ENCODE measurements at regions not wholly inside any gene's neighbourhood (a gene's known extent, or its start where the extent isn't known, plus 50 kb on each side); places are given as distances from the start of the nearest gene placed in this dataset.

DNA sequence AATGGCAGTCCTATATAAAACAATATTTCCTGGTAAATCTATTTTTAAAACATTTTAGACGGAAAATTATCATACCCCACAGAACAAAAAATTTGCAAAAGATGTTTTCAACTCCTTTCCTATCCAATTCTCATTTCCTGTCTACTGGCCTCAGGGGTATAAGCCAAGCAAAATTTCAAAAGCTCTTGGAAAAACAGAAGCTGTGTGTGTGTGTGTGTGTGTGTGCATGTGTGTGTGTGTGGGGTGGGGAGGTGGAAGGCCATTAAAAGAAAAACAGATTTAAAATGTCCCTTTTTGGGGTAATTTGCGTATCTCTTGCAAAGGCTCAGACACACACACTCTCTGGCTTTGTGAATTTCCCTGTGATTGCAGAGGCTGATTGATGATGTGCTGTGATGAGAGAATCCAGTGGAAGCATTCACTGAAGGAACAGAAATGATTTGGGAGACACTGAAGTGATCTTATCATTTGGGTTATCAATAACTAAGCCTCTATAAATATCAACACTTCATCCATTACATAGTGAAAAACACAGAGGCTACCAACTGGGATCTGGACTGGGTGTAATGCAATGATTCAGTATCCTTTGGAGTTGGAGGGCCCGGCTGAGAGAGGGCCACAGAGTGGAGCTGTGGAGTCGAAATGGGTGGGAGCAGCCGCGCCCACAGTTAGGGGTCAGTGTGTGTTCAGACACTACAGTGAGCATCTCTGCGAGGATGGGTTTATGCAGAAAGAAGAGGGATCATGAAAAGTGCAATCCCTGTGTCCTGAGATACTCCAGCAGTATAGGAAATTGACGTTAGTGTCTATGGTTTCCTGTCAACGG is 106.8 kb upstream of the PREP start:
- no peaks in the 10 kb centered on the region for H3K79me2 ChIP-seq (ENCODE audit: control insufficient read depth, insufficient read depth, low read length, unreplicated experiment)
- no peak overlapping the region for H2AFZ ChIP-seq (ENCODE audit: low read length, unreplicated experiment)
- H3K27me3 ChIP-seq (ENCODE audit: insufficient read depth, low read length) = no peaks in the 10 kb centered on the region
- no peak overlapping the region for H3K27ac ChIP-seq (ENCODE audit: low read depth, low read length)
- no peak overlapping the region for H3K4me3 ChIP-seq (ENCODE audit: low read depth, low read length)
- no peaks in the 10 kb centered on the region for H3K36me3 ChIP-seq (ENCODE audit: insufficient read depth, low read length)
- no peaks in the 10 kb centered on the region for H3K4me1 ChIP-seq (ENCODE audit: control insufficient read depth, insufficient read depth, low read length, unreplicated experiment)

DNA sequence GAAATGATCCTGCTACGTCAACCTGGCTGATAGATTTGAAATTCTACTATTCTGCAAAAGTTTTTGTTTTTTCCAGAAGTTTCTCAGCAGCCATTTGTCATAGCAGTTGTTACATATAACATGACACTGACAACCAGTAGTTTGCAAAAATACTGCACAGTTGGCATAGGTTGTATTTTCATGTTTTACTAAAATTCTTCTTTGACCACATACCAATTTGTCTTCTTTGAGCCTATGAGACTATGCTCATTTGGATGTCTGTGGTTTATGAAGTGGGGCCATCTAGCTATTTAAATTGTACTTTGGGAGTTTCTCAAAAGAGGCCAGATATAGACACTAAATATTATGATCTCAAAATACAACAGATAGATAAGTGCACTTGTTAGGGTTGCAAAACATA is 104.9 kb upstream of the PREP start:
- Histone ChIP-seq H3K27me3 (ENCODE audit: insufficient read depth, low read length) (no peaks in the 10 kb centered on the region), H3K36me3 (ENCODE audit: insufficient read depth, low read length) (no peaks in the 10 kb centered on the region), H3K79me2 (ENCODE audit: control insufficient read depth, insufficient read depth, low read length, unreplicated experiment) (no peaks in the 10 kb centered on the region), H3K4me3 (ENCODE audit: low read depth, low read length) (no peak overlapping the region), H2AFZ (ENCODE audit: low read length, unreplicated experiment) (no peak overlapping the region), H3K27ac (ENCODE audit: low read depth, low read length) (no peak overlapping the region), H3K4me1 (ENCODE audit: control insufficient read depth, insufficient read depth, low read length, unreplicated experiment) (no peaks in the 10 kb centered on the region)

DNA sequence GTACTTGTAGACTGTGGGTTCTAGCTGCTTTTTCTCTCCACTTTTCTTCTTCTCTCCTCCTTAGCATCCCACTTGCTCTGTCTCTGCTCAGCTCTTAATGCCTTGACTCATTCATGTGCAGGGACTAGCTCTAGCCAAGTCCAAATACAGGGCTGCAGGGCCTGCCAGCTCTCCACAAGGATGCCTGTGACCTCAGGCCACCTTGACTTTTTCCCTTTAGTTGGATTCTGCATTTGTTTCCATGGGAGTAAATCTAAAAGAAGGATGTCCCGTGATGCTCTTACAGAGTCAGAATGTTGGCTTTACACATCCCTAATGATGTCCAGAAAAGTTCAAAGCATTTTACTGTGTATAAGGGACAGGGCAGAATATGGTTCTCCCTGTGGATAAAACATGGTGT is 101.8 kb upstream of the PREP start:
- H3K4me1 ChIP-seq (ENCODE audit: control insufficient read depth, insufficient read depth, low read length, unreplicated experiment) = peaks cover 3% of the 10 kb centered on the region
- H3K36me3 ChIP-seq (ENCODE audit: insufficient read depth, low read length) = no peaks in the 10 kb centered on the region
- H3K79me2 ChIP-seq (ENCODE audit: control insufficient read depth, insufficient read depth, low read length, unreplicated experiment) = no peaks in the 10 kb centered on the region
- H3K27ac ChIP-seq (ENCODE audit: low read depth, low read length) = no peak overlapping the region
- H3K27me3 ChIP-seq (ENCODE audit: insufficient read depth, low read length) = no peaks in the 10 kb centered on the region
- no peak overlapping the region for H3K4me3 ChIP-seq (ENCODE audit: low read depth, low read length)
- H2AFZ ChIP-seq (ENCODE audit: low read length, unreplicated experiment) = no peak overlapping the region

DNA sequence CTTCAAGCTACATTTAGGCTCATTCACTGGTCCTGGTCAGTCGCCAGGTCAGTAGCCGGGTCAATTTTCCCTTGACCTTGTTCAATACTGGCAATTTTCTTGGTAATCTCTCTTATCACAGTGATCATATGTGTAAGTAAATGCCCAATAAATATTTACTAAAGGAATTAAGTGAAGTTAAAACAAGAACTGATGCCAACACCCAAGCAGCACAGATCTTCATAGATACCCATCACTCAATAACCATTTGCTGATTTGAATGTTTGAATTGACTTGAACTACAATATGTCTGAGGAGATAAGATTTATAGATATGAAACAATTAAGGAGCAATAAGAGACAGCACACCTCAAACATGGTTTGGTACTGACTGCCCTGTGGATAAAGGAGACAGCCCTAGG is 100.8 kb upstream of the PREP start:
- Histone ChIP-seq H3K4me3 (ENCODE audit: low read depth, low read length) (no peak overlapping the region), H2AFZ (ENCODE audit: low read length, unreplicated experiment) (no peak overlapping the region), H3K36me3 (ENCODE audit: insufficient read depth, low read length) (no peaks in the 10 kb centered on the region), H3K4me1 (ENCODE audit: control insufficient read depth, insufficient read depth, low read length, unreplicated experiment) (peaks cover 4% of the 10 kb centered on the region), H3K27me3 (ENCODE audit: insufficient read depth, low read length) (no peaks in the 10 kb centered on the region), H3K79me2 (ENCODE audit: control insufficient read depth, insufficient read depth, low read length, unreplicated experiment) (no peaks in the 10 kb centered on the region), H3K27ac (ENCODE audit: low read depth, low read length) (no peak overlapping the region)

DNA sequence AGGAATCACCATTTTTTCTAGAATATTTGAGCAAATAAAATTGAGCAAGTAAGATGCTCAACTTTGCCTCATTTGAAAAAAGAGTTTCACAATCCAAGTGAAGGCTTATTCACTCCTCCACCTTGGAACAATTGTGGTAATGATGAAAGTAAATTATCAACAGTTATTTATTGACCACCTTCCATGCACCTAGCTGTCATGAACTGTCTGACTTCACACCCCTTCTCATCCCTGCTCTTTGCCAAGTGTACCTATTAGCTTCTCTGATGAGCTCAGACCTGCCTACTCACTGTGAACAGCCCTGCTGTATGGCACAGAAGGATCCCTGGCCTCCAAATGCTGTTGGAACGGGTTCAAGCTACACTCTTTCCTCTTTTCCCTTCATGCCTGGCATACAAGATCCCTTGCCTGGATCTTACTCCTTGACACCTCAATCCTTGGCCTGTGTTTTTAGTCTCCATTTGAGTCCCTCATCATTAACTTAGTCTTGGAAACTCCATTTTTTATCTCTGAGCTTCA is 99.0 kb upstream of the PREP start:
- peaks cover 4% of the 10 kb centered on the region for H3K4me1 ChIP-seq (ENCODE audit: control insufficient read depth, insufficient read depth, low read length, unreplicated experiment)
- no peak overlapping the region for H3K4me3 ChIP-seq (ENCODE audit: low read depth, low read length)
- H3K27me3 ChIP-seq (ENCODE audit: insufficient read depth, low read length) = no peaks in the 10 kb centered on the region
- H2AFZ ChIP-seq (ENCODE audit: low read length, unreplicated experiment) = no peak overlapping the region
- H3K36me3 ChIP-seq (ENCODE audit: insufficient read depth, low read length) = no peaks in the 10 kb centered on the region
- H3K79me2 ChIP-seq (ENCODE audit: control insufficient read depth, insufficient read depth, low read length, unreplicated experiment) = no peaks in the 10 kb centered on the region
- no peak overlapping the region for H3K27ac ChIP-seq (ENCODE audit: low read depth, low read length)

DNA sequence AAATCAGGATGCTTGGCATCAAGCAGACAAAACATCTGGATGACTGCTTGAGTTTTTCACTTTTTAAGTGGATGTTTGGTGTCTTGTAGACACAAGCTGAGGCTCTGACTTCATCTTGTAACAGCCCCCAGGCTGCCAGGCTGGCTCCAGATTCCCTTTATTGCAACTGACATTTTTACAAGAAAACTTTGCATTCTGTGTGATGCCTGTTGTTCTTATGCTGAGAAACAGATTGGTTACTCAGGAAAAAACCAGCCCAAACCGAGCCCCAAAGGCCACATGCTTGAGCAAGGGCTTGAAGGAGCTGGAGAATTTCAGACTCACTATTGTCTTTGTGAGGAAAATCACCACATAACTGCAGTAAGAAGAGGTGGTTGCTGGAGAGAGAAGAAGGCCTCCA is 98.4 kb upstream of the PREP start:
- Histone ChIP-seq H3K27ac (ENCODE audit: low read depth, low read length) (no peak overlapping the region), H3K27me3 (ENCODE audit: insufficient read depth, low read length) (no peaks in the 10 kb centered on the region), H3K4me3 (ENCODE audit: low read depth, low read length) (no peak overlapping the region), H3K79me2 (ENCODE audit: control insufficient read depth, insufficient read depth, low read length, unreplicated experiment) (no peaks in the 10 kb centered on the region), H3K4me1 (ENCODE audit: control insufficient read depth, insufficient read depth, low read length, unreplicated experiment) (peaks cover 4% of the 10 kb centered on the region), H3K36me3 (ENCODE audit: insufficient read depth, low read length) (no peaks in the 10 kb centered on the region), H2AFZ (ENCODE audit: low read length, unreplicated experiment) (no peak overlapping the region)

DNA sequence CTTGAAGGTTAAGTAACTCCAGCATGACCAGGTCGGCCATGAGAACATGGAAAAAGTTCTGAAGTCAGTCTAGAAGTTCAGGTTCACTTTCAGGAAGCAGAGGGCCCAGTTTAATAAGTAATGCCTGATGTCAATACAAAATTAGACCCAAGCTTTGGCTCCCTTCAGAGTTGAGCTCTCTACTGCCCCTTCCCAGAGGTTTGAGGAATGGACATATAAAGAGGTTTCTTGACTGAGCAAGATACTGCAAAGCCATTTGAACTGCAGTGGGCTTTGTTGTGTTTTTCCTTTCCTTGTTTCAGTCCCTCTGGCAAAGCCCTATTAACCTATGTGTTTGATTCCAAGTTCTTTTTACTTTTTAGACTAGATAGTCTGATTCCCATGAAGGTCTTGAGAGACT is 97.8 kb upstream of the PREP start:
- Histone ChIP-seq H3K4me3 (ENCODE audit: low read depth, low read length) (no peak overlapping the region), H3K79me2 (ENCODE audit: control insufficient read depth, insufficient read depth, low read length, unreplicated experiment) (no peaks in the 10 kb centered on the region), H3K27ac (ENCODE audit: low read depth, low read length) (no peak overlapping the region)

DNA sequence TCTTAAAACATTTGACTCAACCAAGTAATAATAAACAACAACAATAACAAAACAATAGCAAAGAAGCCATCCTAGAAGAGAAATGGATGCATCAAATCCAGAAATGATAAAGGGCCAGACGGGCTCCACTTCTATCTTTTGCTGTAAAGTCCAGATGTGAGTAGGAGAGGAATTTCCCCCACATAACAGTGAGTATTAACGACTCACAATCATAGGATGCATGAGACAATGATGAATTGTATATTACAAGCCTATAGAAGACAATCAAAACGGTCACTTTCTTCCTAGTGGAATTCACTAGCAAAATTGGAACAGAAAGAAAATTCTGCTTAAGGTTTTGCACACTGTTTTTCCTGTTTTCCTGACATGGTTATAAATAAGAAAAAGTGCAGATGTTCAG is 97.0 kb upstream of the PREP start:
- H3K4me1 ChIP-seq (ENCODE audit: control insufficient read depth, insufficient read depth, low read length, unreplicated experiment) = peaks cover 4% of the 10 kb centered on the region
- H3K4me3 ChIP-seq (ENCODE audit: low read depth, low read length) = no peak overlapping the region
- no peak overlapping the region for H3K27ac ChIP-seq (ENCODE audit: low read depth, low read length)
- H3K27me3 ChIP-seq (ENCODE audit: insufficient read depth, low read length) = no peaks in the 10 kb centered on the region
- no peaks in the 10 kb centered on the region for H3K79me2 ChIP-seq (ENCODE audit: control insufficient read depth, insufficient read depth, low read length, unreplicated experiment)
- no peak overlapping the region for H2AFZ ChIP-seq (ENCODE audit: low read length, unreplicated experiment)
- H3K36me3 ChIP-seq (ENCODE audit: insufficient read depth, low read length) = no peaks in the 10 kb centered on the region

More for the DNA sequence above, 97.8 kb upstream of the PREP start:
- Histone ChIP-seq H2AFZ (ENCODE audit: low read length, unreplicated experiment) (no peak overlapping the region), H3K4me1 (ENCODE audit: control insufficient read depth, insufficient read depth, low read length, unreplicated experiment) (peaks cover 4% of the 10 kb centered on the region), H3K36me3 (ENCODE audit: insufficient read depth, low read length) (no peaks in the 10 kb centered on the region), H3K27me3 (ENCODE audit: insufficient read depth, low read length) (no peaks in the 10 kb centered on the region)

DNA sequence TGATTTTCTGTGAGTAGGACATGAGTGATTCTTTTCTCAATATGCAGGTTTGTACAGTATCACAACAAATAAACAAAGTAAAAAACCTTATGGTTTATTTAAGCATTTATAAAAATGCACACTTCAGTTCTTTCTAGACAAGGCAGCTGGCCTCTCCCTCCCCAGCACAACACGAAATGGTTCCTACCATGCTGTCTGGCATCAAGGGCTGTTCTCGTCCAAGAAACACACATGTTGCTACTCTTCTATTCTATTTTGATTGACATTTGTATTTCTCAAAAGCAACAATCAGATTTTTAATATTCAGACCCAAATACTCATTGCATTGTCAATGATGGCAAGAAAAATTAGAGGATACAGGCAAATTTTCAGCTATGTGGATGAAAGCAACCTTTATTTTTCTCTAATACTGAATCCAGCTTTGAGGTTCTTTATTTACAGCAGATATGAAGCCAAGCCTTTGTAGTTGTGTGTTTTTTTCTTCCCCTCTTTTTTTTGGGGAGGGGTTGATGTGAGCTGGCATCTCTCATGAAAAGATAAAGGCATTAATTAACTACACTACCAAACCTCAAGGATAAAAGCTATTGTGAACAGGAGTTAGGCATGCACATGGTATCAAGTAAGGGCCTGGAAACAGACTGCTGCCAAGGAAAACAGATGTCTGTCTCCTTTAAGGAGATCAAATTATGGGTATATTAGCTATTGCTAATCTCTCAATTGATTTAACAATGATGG is 96.4 kb upstream of the PREP start:
- no peak overlapping the region for H3K27ac ChIP-seq (ENCODE audit: low read depth, low read length)
- no peak overlapping the region for H2AFZ ChIP-seq (ENCODE audit: low read length, unreplicated experiment)
- no peak overlapping the region for H3K4me3 ChIP-seq (ENCODE audit: low read depth, low read length)
- no peaks in the 10 kb centered on the region for H3K36me3 ChIP-seq (ENCODE audit: insufficient read depth, low read length)
- peaks cover 4% of the 10 kb centered on the region for H3K4me1 ChIP-seq (ENCODE audit: control insufficient read depth, insufficient read depth, low read length, unreplicated experiment)
- no peaks in the 10 kb centered on the region for H3K79me2 ChIP-seq (ENCODE audit: control insufficient read depth, insufficient read depth, low read length, unreplicated experiment)
- H3K27me3 ChIP-seq (ENCODE audit: insufficient read depth, low read length) = no peaks in the 10 kb centered on the region

DNA sequence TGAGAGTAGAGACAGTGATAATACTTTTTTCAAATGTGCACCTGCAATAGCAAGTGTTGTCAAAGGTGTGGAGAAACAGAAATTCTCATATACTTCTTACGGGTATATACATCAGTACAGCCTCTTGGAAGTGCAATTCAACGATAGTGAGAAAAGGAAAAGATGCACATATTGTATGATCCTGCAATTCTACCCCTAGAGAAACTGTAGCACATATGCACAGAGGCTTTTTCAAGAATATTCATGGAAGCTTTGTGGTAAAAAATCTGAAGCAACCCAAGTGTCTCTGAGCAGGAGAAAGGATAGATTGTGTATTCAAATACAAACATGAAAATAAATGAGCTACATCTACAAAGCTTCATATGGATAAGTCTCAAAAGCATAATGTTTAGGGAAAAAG is 94.7 kb upstream of the PREP start:
- H3K79me2 ChIP-seq (ENCODE audit: control insufficient read depth, insufficient read depth, low read length, unreplicated experiment) = no peaks in the 10 kb centered on the region
- H3K4me3 ChIP-seq (ENCODE audit: low read depth, low read length) = no peak overlapping the region
- no peaks in the 10 kb centered on the region for H3K27me3 ChIP-seq (ENCODE audit: insufficient read depth, low read length)
- H3K4me1 ChIP-seq (ENCODE audit: control insufficient read depth, insufficient read depth, low read length, unreplicated experiment) = peaks cover 4% of the 10 kb centered on the region
- H2AFZ ChIP-seq (ENCODE audit: low read length, unreplicated experiment) = no peak overlapping the region
- no peaks in the 10 kb centered on the region for H3K36me3 ChIP-seq (ENCODE audit: insufficient read depth, low read length)
- no peak overlapping the region for H3K27ac ChIP-seq (ENCODE audit: low read depth, low read length)

DNA sequence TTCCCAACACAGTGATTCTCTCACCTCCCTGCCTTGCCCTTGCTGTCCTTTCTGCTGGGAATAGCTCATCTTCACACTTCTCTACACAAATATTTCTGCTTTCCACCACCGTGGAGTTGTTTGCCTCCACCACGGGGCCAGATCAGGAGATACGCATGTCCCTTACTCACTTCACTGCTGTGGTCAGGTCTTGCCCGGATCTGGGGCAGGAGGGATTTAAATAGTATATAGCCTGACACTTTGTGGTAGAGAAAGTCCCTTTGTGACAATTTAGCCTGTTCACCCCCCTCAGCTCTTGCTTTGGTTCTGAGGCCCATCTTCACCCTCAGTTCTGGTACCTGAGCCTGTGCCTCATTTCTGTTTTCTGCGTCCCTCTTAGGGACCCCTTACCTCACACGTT is 92.6 kb upstream of the PREP start:
- Histone ChIP-seq H3K36me3 (ENCODE audit: insufficient read depth, low read length) (no peaks in the 10 kb centered on the region), H3K79me2 (ENCODE audit: control insufficient read depth, insufficient read depth, low read length, unreplicated experiment) (no peaks in the 10 kb centered on the region), H3K4me3 (ENCODE audit: low read depth, low read length) (no peak overlapping the region), H3K27me3 (ENCODE audit: insufficient read depth, low read length) (no peaks in the 10 kb centered on the region), H3K4me1 (ENCODE audit: control insufficient read depth, insufficient read depth, low read length, unreplicated experiment) (peaks cover 4% of the 10 kb centered on the region), H3K27ac (ENCODE audit: low read depth, low read length) (no peak overlapping the region), H2AFZ (ENCODE audit: low read length, unreplicated experiment) (no peak overlapping the region)
